Body of pancreas (tissue), 4 donors: ENCODE measurements at regions not wholly inside any gene's neighbourhood (a gene's known extent, or its start where the extent isn't known, plus 50 kb on each side); places are given as distances from the start of the nearest gene placed in this dataset.
"Not testable (repeated sequence)": the region's sequence is repeated elsewhere in the genome, so short reads cannot be mapped to it uniquely, and the experiment has no call there.

Source experiments
- ATAC-seq: fragments of 150-250 bp; one replicate; pipeline ENCODE4 v1.9.1; 2016
- DNase-seq, 4 donors: peaks; one replicate each; pipeline ENCODE4 v3.0.0-alpha.2; 2019
- H3K27ac ChIP-seq, 4 donors: fragments of 200-600 bp; sonication (generic); 1 replicate in 3 of 4; 2 replicates in 1 of 4; pipeline versions ENCODE4 v1.5.1 to v1.6.1; 2016 to 2019; ENCODE audit warnings: mild to moderate bottlenecking in 1 of 4, mixed read lengths in 1 of 4, moderate library complexity in 1 of 4
- H3K27me3 ChIP-seq, 2 donors: fragments of 200-600 bp; sonication (generic); one replicate each; pipeline ENCODE4 v1.6.0; 2016; ENCODE audit warnings: mild to moderate bottlenecking in 1 of 2
- H3K36me3 ChIP-seq, 2 donors: fragments of 200-600 bp; sonication (generic); replicated peaks in 1 of 2; 2 replicates each; pipeline ENCODE4 v1.5.1; 2016; ENCODE audit warnings: low read depth in 2 of 2; ENCODE audit not compliant: insufficient read depth in 1 of 2
- H3K4me1 ChIP-seq: fragments of 200-600 bp; sonication (generic); one replicate; pipeline ENCODE4 v1.6.0; 2016
- H3K4me3 ChIP-seq, 2 donors: fragments of 200-600 bp; sonication (generic); 1 replicate in 1 of 2; 2 replicates in 1 of 2; pipeline ENCODE4 v1.5.1; 2016 to 2019
- H3K9me3 ChIP-seq, 3 donors: fragments of 200-600 bp; sonication (generic); 1 replicate in 2 of 3; 2 replicates in 1 of 3; pipeline ENCODE4 v1.5.1; 2016
- CTCF ChIP-seq, 7 experiments: fragments of 450-650 bp in 4 of 7; fragments of 200-600 bp in 3 of 7; sonication (generic) in 3 of 7; IDR thresholded peaks; one replicate each; pipeline ENCODE4 v1.5.1; 2016 to 2019; ENCODE audit warnings: antibody characterized with exemption in 7 of 7
- POLR2A ChIP-seq, 3 donors: fragments of 450-650 bp; IDR thresholded peaks; one replicate each; pipeline ENCODE4 v1.6.1; 2016; ENCODE audit warnings: antibody characterized with exemption in 3 of 3, mild to moderate bottlenecking in 2 of 3
- WGBS, 2 donors: methylation state at CpG; one replicate each; pipeline ENCODE4 v1.1.5; 2017; 5-methylcytosine and 5-hydroxymethylcytosine counted together
- intact Hi-C: fragments of 100-400 bp; cut with DNase I; formaldehyde crosslinking; loops from one replicate; pipeline ENCODE4 v1.15.1; 2023

- Histone ChIP-seq H3K4me1 (no peaks in the 10 kb centered on the region), H3K27me3 (no peaks in the 10 kb centered on the region), H3K4me3 (no peak overlapping the region), H3K36me3 (no peaks in the 10 kb centered on the region), H3K27ac (no peak overlapping the region), H3K9me3 (no peaks in the 10 kb centered on the region)
- 6 to 9% methylated on average over 1 of the region's 1 CpG for WGBS, 2 donors
- intact Hi-C loops = no loop called here
- DNase-seq (no peak), ATAC-seq (no peak)
- TF ChIP-seq POLR2A (IDR thresholded peaks at IDR 0.05) = no peak
- no peak for TF ChIP-seq CTCF (IDR thresholded peaks at IDR 0.05)
Measured at GRCh38 chr7:153065051-153065450, 305.5 kb downstream of the ACTR3B start.

GRCh38 chr7:153066711-153067110 is 307.2 kb downstream of the ACTR3B start:
- no peak for TF ChIP-seq POLR2A (IDR thresholded peaks at IDR 0.05)
- TF ChIP-seq CTCF (IDR thresholded peaks at IDR 0.05) = no peak
- intact Hi-C loops = no loop called here
- DNase-seq (no peak), ATAC-seq (no peak)
- Histone ChIP-seq H3K27me3 (no peaks in the 10 kb centered on the region), H3K4me1 (no peaks in the 10 kb centered on the region), H3K36me3 (no peaks in the 10 kb centered on the region), H3K9me3 (no peaks in the 10 kb centered on the region), H3K27ac (no peak overlapping the region), H3K4me3 (no peak overlapping the region)
- 76 to 83% methylated on average over 5 of the region's 5 CpGs for WGBS, 2 donors

- Histone ChIP-seq H3K4me1 (no peaks in the 10 kb centered on the region), H3K27me3 (no peaks in the 10 kb centered on the region), H3K36me3 (no peaks in the 10 kb centered on the region), H3K9me3 (no peaks in the 10 kb centered on the region), H3K27ac (no peak overlapping the region), H3K4me3 (no peak overlapping the region)
- ATAC-seq = no peak
- intact Hi-C loops = no loop called here
- DNase-seq = no peak
- TF ChIP-seq POLR2A (IDR thresholded peaks at IDR 0.05) (no peak), CTCF (IDR thresholded peaks at IDR 0.05) (no peak)
Measured at GRCh38 chr7:153070141-153070540, 310.6 kb downstream of the ACTR3B start.

GRCh38 chr7:153072806-153073205 is 313.3 kb downstream of the ACTR3B start:
- intact Hi-C loops = no loop called here
- no peak for DNase-seq
- no peaks in the 10 kb centered on the region for H3K9me3 ChIP-seq
- 56 to 70% methylated on average over 4 of the region's 4 CpGs for WGBS, 2 donors
- no peaks in the 10 kb centered on the region for H3K36me3 ChIP-seq
- ATAC-seq = no peak
- no peaks in the 10 kb centered on the region for H3K4me1 ChIP-seq
- H3K27me3 ChIP-seq = no peaks in the 10 kb centered on the region
- H3K27ac ChIP-seq = no peak overlapping the region
- no peak for TF ChIP-seq CTCF (IDR thresholded peaks at IDR 0.05)
- TF ChIP-seq POLR2A (IDR thresholded peaks at IDR 0.05) = no peak
- H3K4me3 ChIP-seq = no peak overlapping the region

GRCh38 chr7:153076289-153076688 is 316.7 kb downstream of the ACTR3B start:
- H3K27ac ChIP-seq, H3K4me3 ChIP-seq, DNase-seq, H3K27me3 ChIP-seq, H3K36me3 ChIP-seq, H3K4me1 ChIP-seq, intact Hi-C loops, ATAC-seq, H3K9me3 ChIP-seq: not testable (repeated sequence)
- WGBS, 2 donors = 96 to 97% methylated on average over 2 of the region's 2 CpGs
